MCF 10A (cell line): ENCODE measurements at regions not wholly inside any gene's neighbourhood (a gene's known extent, or its start where the extent isn't known, plus 50 kb on each side); places are given as distances from the start of the nearest gene placed in this dataset.

Experiments
- BruUV-seq: library from RNA; stranded (reverse); fragments of 400-500 nt; replicated peaks from 2 replicates; lab custom pipeline; 2021; lab: Mats Ljungman, UMichigan
- CTCF ChIA-PET: fragments of 300-600 bp; sonication (Branson Sonifier 250); formaldehyde crosslinking; extraction: SDS; loops from one replicate; lab custom pipeline; 2021; ENCODE audit warnings: antibody characterized with exemption, inconsistent platforms; lab: Yijun Ruan, JAX
- POLR2A ChIA-PET: fragments of 300-600, 350-650 bp; sonication (Branson Sonifier 250); formaldehyde crosslinking; extraction: SDS; loops from one replicate; lab custom pipeline; 2020; ENCODE audit warnings: antibody characterized with exemption, inconsistent platforms; lab: Yijun Ruan, JAX
- DNase-seq: peaks from one replicate; pipeline ENCODE4 v3.0.0-alpha.2; 2018; ENCODE audit not compliant: unreplicated experiment
- H3K27ac Mint-ChIP-seq: one replicate; pipeline ENCODE4 v1.8.0; 2022; ENCODE audit warnings: mild to moderate bottlenecking, low read depth, mixed read lengths; ENCODE audit not compliant: unreplicated experiment
- H3K27me3 Mint-ChIP-seq: one replicate; pipeline ENCODE4 v1.8.0; 2022; ENCODE audit warnings: mixed read lengths; ENCODE audit not compliant: insufficient read depth, unreplicated experiment
- H3K36me3 Mint-ChIP-seq: one replicate; pipeline ENCODE4 v1.8.0; 2022; ENCODE audit warnings: mild to moderate bottlenecking, moderate library complexity, mixed read lengths; ENCODE audit not compliant: insufficient read depth, unreplicated experiment
- H3K4me1 Mint-ChIP-seq: one replicate; pipeline ENCODE4 v1.8.0; 2022; ENCODE audit warnings: mixed read lengths; ENCODE audit not compliant: insufficient read depth, unreplicated experiment
- H3K4me3 Mint-ChIP-seq: one replicate; pipeline ENCODE4 v1.8.0; 2022; ENCODE audit warnings: mild to moderate bottlenecking, moderate library complexity, mixed read lengths; ENCODE audit not compliant: unreplicated experiment
- H3K9me3 Mint-ChIP-seq: one replicate; pipeline ENCODE4 v1.8.0; 2022; ENCODE audit warnings: mixed read lengths; ENCODE audit not compliant: unreplicated experiment
- intact Hi-C: fragments of 100-400 bp; cut with micrococcal nuclease; formaldehyde crosslinking; loops from 2 replicates; pipeline ENCODE4 v1.14.1; 2022
- TF ChIP-seq, protein P1 (sequence below): fragments of 200-600 bp; IDR thresholded peaks from one replicate; pipeline ENCODE4 v1.8.0; 2022; ENCODE audit warnings: antibody characterized with exemption, mild to moderate bottlenecking; ENCODE audit not compliant: unreplicated experiment

DNA sequence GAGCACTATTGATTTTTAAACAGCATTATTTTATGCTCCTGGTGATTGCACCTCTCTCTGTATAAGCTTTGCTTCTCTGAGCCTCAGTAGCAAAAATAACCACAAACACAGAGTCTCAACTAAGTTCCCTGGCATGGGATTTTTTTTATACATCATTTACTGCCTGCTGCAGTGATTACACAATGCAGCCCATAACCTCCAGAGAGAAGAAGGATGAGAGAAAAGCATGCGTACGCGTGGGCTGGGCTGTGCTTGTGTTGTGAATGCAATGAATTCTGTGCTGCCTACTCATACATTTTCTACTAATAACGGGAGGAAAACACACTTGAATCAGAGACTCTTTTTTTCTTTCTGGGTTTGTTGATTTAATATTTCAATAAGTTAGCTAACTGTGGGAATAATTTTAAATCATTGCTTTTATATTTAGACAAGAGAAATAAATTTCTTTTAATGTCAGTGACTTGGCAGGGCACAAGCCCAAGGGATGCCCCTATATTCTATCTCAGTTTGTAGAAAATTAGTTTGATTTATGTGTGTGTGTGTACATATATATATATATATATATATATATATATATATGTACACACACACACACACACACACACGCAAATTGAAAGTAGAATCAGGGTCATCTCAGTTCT, 351.5 kb downstream of the MED10 start:
- Mint-ChIP-seq H3K9me3 (peaks cover 7% of the 10 kb centered on the region), H3K4me3 (no peak overlapping the region), H3K4me1 (no peaks in the 10 kb centered on the region), H3K27me3 (no peaks in the 10 kb centered on the region), H3K27ac (no peak overlapping the region), H3K36me3 (peaks cover 2% of the 10 kb centered on the region)
- no TSS peak for BruUV-seq
- ChIA-PET POLR2A (no interaction called here), CTCF (interaction anchor here (0.7 to 0.9 kb wide), 2 partner anchors 24 to 25 kb away, joined by 3 read pairs; no protein-coding TSS in a partner anchor)
- TF ChIP-seq, protein P1, sequence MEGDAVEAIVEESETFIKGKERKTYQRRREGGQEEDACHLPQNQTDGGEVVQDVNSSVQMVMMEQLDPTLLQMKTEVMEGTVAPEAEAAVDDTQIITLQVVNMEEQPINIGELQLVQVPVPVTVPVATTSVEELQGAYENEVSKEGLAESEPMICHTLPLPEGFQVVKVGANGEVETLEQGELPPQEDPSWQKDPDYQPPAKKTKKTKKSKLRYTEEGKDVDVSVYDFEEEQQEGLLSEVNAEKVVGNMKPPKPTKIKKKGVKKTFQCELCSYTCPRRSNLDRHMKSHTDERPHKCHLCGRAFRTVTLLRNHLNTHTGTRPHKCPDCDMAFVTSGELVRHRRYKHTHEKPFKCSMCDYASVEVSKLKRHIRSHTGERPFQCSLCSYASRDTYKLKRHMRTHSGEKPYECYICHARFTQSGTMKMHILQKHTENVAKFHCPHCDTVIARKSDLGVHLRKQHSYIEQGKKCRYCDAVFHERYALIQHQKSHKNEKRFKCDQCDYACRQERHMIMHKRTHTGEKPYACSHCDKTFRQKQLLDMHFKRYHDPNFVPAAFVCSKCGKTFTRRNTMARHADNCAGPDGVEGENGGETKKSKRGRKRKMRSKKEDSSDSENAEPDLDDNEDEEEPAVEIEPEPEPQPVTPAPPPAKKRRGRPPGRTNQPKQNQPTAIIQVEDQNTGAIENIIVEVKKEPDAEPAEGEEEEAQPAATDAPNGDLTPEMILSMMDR, result no peak
- intact Hi-C loops, result no loop called here
- no peak for DNase-seq

DNA sequence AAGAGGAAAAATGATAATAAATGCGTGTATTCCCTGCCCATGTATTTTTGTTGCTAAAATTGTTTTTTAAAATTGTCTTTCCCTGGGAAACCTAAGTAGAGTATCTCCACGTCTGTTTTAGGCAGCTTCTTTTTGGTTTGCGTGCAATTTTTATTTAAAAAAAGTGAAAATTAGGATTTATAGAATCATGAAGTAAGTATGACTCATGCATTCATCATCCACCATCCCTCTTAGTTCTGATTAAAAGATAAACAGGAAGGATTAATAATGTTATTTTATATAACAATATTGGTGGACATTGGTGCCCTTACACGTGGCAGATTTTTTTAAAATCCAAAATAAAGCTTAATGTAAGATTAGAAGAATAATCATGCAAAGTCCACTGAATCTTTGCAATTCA, 358.7 kb downstream of the MED10 start:
- Mint-ChIP-seq H3K36me3 (no peaks in the 10 kb centered on the region), H3K4me3 (no peak overlapping the region), H3K27ac (no peak overlapping the region), H3K27me3 (no peaks in the 10 kb centered on the region), H3K9me3 (no peaks in the 10 kb centered on the region), H3K4me1 (no peaks in the 10 kb centered on the region)
- intact Hi-C loops, result no loop called here
- no TSS peak for BruUV-seq
- ChIA-PET POLR2A (no interaction called here), CTCF (interaction anchor here (0.7 to 2.4 kb wide), 2 partner anchors 8 to 294 kb away, joined by 5 to 8 read pairs; no protein-coding TSS in a partner anchor)
- DNase-seq, result no peak
- TF ChIP-seq, protein P1, result no peak

DNA sequence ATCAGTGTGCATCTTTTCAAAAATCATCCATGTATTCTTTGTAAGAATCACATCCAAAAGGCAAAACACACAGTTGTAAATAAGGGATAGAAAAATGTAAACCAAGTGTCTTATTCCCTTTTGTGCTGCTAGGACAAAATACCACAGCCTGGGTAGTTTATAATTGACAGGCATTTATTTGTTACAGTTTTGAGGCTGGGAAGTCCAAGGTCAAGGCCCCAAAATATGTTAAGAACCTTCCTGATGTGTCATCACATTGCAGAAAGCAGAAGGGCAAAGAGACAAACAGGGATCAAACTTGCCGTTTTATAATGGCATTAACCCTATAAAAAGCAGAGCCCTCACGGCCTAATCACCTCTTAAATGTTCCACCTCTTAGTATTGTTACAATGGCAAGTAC, 364.8 kb downstream of the MED10 start:
- DNase-seq, result no peak
- Mint-ChIP-seq H3K9me3 (no peaks in the 10 kb centered on the region), H3K4me1 (no peaks in the 10 kb centered on the region), H3K4me3 (no peak overlapping the region), H3K27me3 (no peaks in the 10 kb centered on the region), H3K27ac (no peak overlapping the region), H3K36me3 (no peaks in the 10 kb centered on the region)
- ChIA-PET CTCF (no interaction called here), POLR2A (no interaction called here)
- TF ChIP-seq, protein P1, result no peak
- intact Hi-C loops, result no loop called here
- no TSS peak for BruUV-seq

DNA sequence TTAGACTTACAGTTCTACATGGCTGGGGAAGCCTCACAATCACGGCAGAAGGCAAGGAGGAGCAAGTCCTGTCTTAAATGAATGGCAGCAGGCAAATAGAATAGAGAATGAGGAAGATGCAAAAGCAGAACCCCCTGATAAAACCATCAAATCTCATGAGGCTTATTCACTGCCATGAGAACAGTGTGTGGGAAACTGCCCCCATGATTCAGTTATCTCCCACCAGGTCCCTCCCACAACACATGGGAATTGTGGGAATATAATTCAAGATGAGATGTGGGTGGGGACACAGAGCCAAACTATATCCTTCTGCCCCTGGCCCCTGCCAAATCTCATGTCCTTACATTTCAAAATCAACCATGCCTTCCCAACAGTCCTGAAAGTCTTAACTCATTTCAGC, 367.1 kb downstream of the MED10 start:
- no TSS peak for BruUV-seq
- POLR2A ChIA-PET, result no interaction called here
- Mint-ChIP-seq H3K9me3 (no peaks in the 10 kb centered on the region), H3K4me3 (no peak overlapping the region), H3K27ac (no peak overlapping the region), H3K4me1 (no peaks in the 10 kb centered on the region), H3K27me3 (peaks cover 11% of the 10 kb centered on the region), H3K36me3 (no peaks in the 10 kb centered on the region)
- CTCF ChIA-PET, result interaction anchor here (0.5 to 0.7 kb wide), 3 partner anchors 8 to 131 kb away, joined by 3 to 5 read pairs (median 3); no protein-coding TSS in a partner anchor
- intact Hi-C loops, result no loop called here
- TF ChIP-seq, protein P1, result no peak
- DNase-seq, result no peak
